Left kidney (tissue), 1 donor: ENCODE measurements at regions not wholly inside any gene's neighbourhood (a gene's known extent, or its start where the extent isn't known, plus 50 kb on each side); places are given as distances from the start of the nearest gene placed in this dataset.
"Not testable (repeated sequence)": the region's sequence is repeated elsewhere in the genome, so short reads cannot be mapped to it uniquely, and the experiment has no call there.

ENCODE experiments used
- DNase-seq: peaks from one replicate; pipeline ENCODE4 v3.0.0-alpha.2; 2013

- DNase-seq: peak; percentile 69
Observed at GRCh38 chr5:96483878-96484277, 50.8 kb upstream of the PCSK1 start.

- DNase-seq: no peak
Observed at GRCh38 chr5:96487859-96488258, 54.8 kb upstream of the PCSK1 start.

GRCh38 chr5:96489532-96489931, 56.5 kb upstream of the PCSK1 start:
- no peak for DNase-seq

- no peak for DNase-seq
Observed at GRCh38 chr5:96492459-96493047, 59.5 kb upstream of the PCSK1 start.

GRCh38 chr5:96493219-96493790, 60.3 kb upstream of the PCSK1 start:
- no peak for DNase-seq

- not testable (repeated sequence) for DNase-seq
Observed at GRCh38 chr5:96495412-96495811, 62.4 kb upstream of the PCSK1 start.

- not testable (repeated sequence) for DNase-seq
Observed at GRCh38 chr5:96497027-96497426, 64.0 kb upstream of the PCSK1 start.

GRCh38 chr5:96499753-96500345, 66.8 kb upstream of the PCSK1 start:
- no peak for DNase-seq

GRCh38 chr5:96501991-96502646, 69.1 kb upstream of the PCSK1 start:
- DNase-seq: no peak

- no peak for DNase-seq
Observed at GRCh38 chr5:96503501-96504236, 70.6 kb upstream of the PCSK1 start.

- no peak for DNase-seq
Observed at GRCh38 chr5:96506376-96506775, 73.3 kb upstream of the PCSK1 start.

GRCh38 chr5:96506866-96507527, 73.9 kb upstream of the PCSK1 start:
- DNase-seq: no peak

- DNase-seq: no peak
Observed at GRCh38 chr5:96509316-96509715, 76.3 kb upstream of the PCSK1 start.

- DNase-seq: no peak
Observed at GRCh38 chr5:96509721-96510350, 76.8 kb upstream of the PCSK1 start.

GRCh38 chr5:96516631-96517071, 83.6 kb upstream of the PCSK1 start:
- no peak for DNase-seq

GRCh38 chr5:96517295-96517694, 84.2 kb upstream of the PCSK1 start:
- no peak for DNase-seq

- no peak for DNase-seq
Observed at GRCh38 chr5:96520345-96520744, 87.3 kb upstream of the PCSK1 start.

GRCh38 chr5:96522635-96523355, 89.7 kb upstream of the PCSK1 start:
- no peak for DNase-seq

- DNase-seq: no peak
Observed at GRCh38 chr5:96527768-96528661, 95.0 kb upstream of the PCSK1 start.
